ENCODE measurements at regions not wholly inside any gene's neighbourhood (a gene's known extent, or its start where the extent isn't known, plus 50 kb on each side); places are given as distances from the start of the nearest gene placed in this dataset.
"Not testable (repeated sequence)": the region's sequence is repeated elsewhere in the genome, so short reads cannot be mapped to it uniquely, and the experiment has no call there.

- TF ChIP-seq CTCF (IDR thresholded peaks at IDR 0.05; ENCODE audit: control insufficient read depth, insufficient read depth, low read depth, low read length, missing control alignments): no peak
- no peak overlapping the region for H3K4me3 ChIP-seq (ENCODE audit: control insufficient read depth, low read depth, low read length)
Observed at GRCh38 chr2:48230834-48231233, 83.6 kb upstream of the FOXN2 start.

GRCh38 chr2:48232351-48232750 is 82.1 kb upstream of the FOXN2 start:
- no peak for TF ChIP-seq CTCF (IDR thresholded peaks at IDR 0.05; ENCODE audit: control insufficient read depth, insufficient read depth, low read depth, low read length, missing control alignments)
- H3K4me3 ChIP-seq (ENCODE audit: control insufficient read depth, low read depth, low read length): no peak overlapping the region
- DNase-seq (ENCODE audit: low read depth): no peak

More at GRCh38 chr2:48230834-48231233, 83.6 kb upstream of the FOXN2 start:
- DNase-seq (ENCODE audit: low read depth): no peak

DNA sequence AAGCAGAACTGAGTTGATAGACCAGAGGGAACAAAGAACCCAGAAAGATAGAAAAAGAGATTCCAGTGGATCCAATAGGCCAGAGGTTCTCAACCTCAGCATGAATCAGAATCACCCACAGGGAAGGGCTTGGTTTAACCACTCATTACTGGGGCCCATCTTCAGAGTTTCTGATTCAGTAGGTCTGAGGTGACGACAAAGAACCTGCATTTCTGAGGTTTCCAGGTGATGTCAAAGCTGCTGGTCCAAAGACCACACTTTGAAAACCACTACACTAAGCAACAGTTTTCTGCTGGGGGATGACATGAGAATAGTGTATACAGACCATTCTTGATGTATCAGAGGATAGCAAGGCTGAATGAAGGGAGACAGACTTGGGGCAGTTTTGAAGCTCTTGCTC is 81.5 kb upstream of the FOXN2 start:
- no peak for TF ChIP-seq CTCF (IDR thresholded peaks at IDR 0.05; ENCODE audit: control insufficient read depth, insufficient read depth, low read depth, low read length, missing control alignments)
- no peak for DNase-seq (ENCODE audit: low read depth)
- H3K4me3 ChIP-seq (ENCODE audit: control insufficient read depth, low read depth, low read length): no peak overlapping the region

- DNase-seq (ENCODE audit: low read depth); H3K4me3 ChIP-seq (ENCODE audit: control insufficient read depth, low read depth, low read length): not testable (repeated sequence)
Observed at GRCh38 chr2:48233824-48234223, 80.7 kb upstream of the FOXN2 start.

DNA sequence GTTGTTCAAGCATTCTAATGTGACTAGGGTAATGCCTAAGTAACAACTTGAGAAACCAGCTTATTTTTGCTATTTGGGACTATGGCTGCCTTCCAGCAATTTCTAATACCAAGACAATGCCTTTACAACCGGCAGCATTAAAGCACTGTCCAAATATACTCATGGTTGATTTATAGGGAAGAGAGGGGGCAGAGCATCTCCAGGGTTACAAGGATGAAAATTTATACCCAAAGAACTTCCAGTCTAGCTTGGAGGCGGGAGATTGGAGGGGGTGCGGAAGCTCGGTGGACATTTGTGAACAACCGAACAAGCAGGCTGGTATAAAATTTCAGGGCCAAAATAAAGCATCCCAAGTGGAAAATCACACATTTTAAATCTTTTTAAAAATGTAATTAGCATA is 79.4 kb upstream of the FOXN2 start:
- no peak overlapping the region for H3K4me3 ChIP-seq (ENCODE audit: control insufficient read depth, low read depth, low read length)
- no peak for DNase-seq (ENCODE audit: low read depth)
- TF ChIP-seq CTCF (IDR thresholded peaks at IDR 0.05; ENCODE audit: control insufficient read depth, insufficient read depth, low read depth, low read length, missing control alignments): no peak

DNA sequence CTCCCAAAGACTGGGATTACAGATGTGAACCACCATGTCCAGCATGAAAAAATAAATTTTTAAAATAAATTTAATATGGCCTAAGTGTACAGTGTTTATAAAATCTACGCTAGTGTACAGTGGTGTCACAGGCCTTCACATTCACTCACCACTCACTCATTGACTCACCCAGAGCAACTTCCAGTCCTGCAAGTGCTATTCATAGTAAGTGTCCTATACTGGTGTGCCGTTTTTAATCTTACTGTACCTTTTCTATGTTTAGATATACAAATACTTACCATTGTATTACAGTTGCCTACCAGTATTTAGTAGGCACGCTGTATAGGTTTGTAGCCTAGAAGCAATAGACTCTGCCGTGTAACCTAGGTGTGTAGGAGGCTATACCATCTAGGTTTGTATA is 76.1 kb upstream of the FOXN2 start:
- no peak overlapping the region for H3K4me3 ChIP-seq (ENCODE audit: control insufficient read depth, low read depth, low read length)
- no peak for DNase-seq (ENCODE audit: low read depth)
- no peak for TF ChIP-seq CTCF (IDR thresholded peaks at IDR 0.05; ENCODE audit: control insufficient read depth, insufficient read depth, low read depth, low read length, missing control alignments)

- DNase-seq (ENCODE audit: low read depth): no peak
- TF ChIP-seq CTCF (IDR thresholded peaks at IDR 0.05; ENCODE audit: control insufficient read depth, insufficient read depth, low read depth, low read length, missing control alignments): no peak
- no peak overlapping the region for H3K4me3 ChIP-seq (ENCODE audit: control insufficient read depth, low read depth, low read length)
Observed at GRCh38 chr2:48240912-48241311, 73.6 kb upstream of the FOXN2 start.

All from AG09309 (cell line).